ENCODE measurements at regions not wholly inside any gene's neighbourhood (a gene's known extent, or its start where the extent isn't known, plus 50 kb on each side); places are given as distances from the start of the nearest gene placed in this dataset.
"Not testable (repeated sequence)": the region's sequence is repeated elsewhere in the genome, so short reads cannot be mapped to it uniquely, and the experiment has no call there.

GRCh38 chr6:14460556-14460955, 343.0 kb downstream of the CD83 start:
- no peak for DNase-seq (ENCODE audit: low spot score)

- no peak for DNase-seq (ENCODE audit: low spot score)
These were observed 344.6 kb downstream of the CD83 start for GRCh38 chr6:14462135-14462534.

GRCh38 chr6:14462566-14462965, 345.0 kb downstream of the CD83 start:
- DNase-seq (ENCODE audit: low spot score): no peak

- DNase-seq (ENCODE audit: low spot score): no peak
These were observed 345.5 kb downstream of the CD83 start for GRCh38 chr6:14463110-14463509.

GRCh38 chr6:14464055-14464454, 346.5 kb downstream of the CD83 start:
- no peak for DNase-seq (ENCODE audit: low spot score)

- DNase-seq (ENCODE audit: low spot score): no peak
These were observed 347.1 kb downstream of the CD83 start for GRCh38 chr6:14464716-14465115.

- DNase-seq (ENCODE audit: low spot score): no peak
These were observed 348.7 kb downstream of the CD83 start for GRCh38 chr6:14466278-14466677.

- no peak for DNase-seq (ENCODE audit: low spot score)
These were observed 350.0 kb downstream of the CD83 start for GRCh38 chr6:14467591-14467990.

GRCh38 chr6:14468647-14469321, 351.2 kb downstream of the CD83 start:
- DNase-seq (ENCODE audit: low spot score): no peak

GRCh38 chr6:14470101-14470500, 352.5 kb downstream of the CD83 start:
- DNase-seq (ENCODE audit: low spot score): no peak

GRCh38 chr6:14470671-14471070, 353.1 kb downstream of the CD83 start:
- no peak for DNase-seq (ENCODE audit: low spot score)

- DNase-seq (ENCODE audit: low spot score): no peak
These were observed 354.8 kb downstream of the CD83 start for GRCh38 chr6:14472255-14472985.

- no peak for DNase-seq (ENCODE audit: low spot score)
These were observed 355.4 kb downstream of the CD83 start for GRCh38 chr6:14472986-14473337.

- no peak for DNase-seq (ENCODE audit: low spot score)
These were observed 357.2 kb downstream of the CD83 start for GRCh38 chr6:14474816-14475215.

GRCh38 chr6:14475306-14475705, 357.7 kb downstream of the CD83 start:
- no peak for DNase-seq (ENCODE audit: low spot score)

- no peak for DNase-seq (ENCODE audit: low spot score)
These were observed 359.4 kb downstream of the CD83 start for GRCh38 chr6:14476793-14477531.

- no peak for DNase-seq (ENCODE audit: low spot score)
These were observed 360.0 kb downstream of the CD83 start for GRCh38 chr6:14477559-14477958.

- no peak for DNase-seq (ENCODE audit: low spot score)
These were observed 361.0 kb downstream of the CD83 start for GRCh38 chr6:14478381-14479225.

GRCh38 chr6:14481946-14482345, 364.4 kb downstream of the CD83 start:
- DNase-seq (ENCODE audit: low spot score): not testable (repeated sequence)

GRCh38 chr6:14487625-14488024, 370.1 kb downstream of the CD83 start:
- no peak for DNase-seq (ENCODE audit: low spot score)

GRCh38 chr6:14488180-14488579, 370.6 kb downstream of the CD83 start:
- DNase-seq (ENCODE audit: low spot score): no peak

- DNase-seq (ENCODE audit: low spot score): no peak
These were observed 371.9 kb downstream of the CD83 start for GRCh38 chr6:14489445-14489844.
